GM13977 (cell line): ENCODE measurements at regions not wholly inside any gene's neighbourhood (a gene's known extent, or its start where the extent isn't known, plus 50 kb on each side); places are given as distances from the start of the nearest gene placed in this dataset.

Source experiments
- DNase-seq: peaks from one replicate; pipeline ENCODE4 v3.0.0; 2012; ENCODE audit warnings: low spot score
- in situ Hi-C: fragments of 300-500 bp; cut with MboI; formaldehyde crosslinking; loops from one replicate; pipeline ENCODE4 v1.12.0; 2022; ENCODE audit warnings: low sequenced_read_pairs, low pct_unique_long_range_greater_than_20kb, mixed read lengths, inconsistent platforms; ENCODE audit not compliant: unreplicated experiment
- TF ChIP-seq, protein P1 (sequence below): IDR thresholded peaks from 2 replicates; pipeline ENCODE4 v1.5.1; 2012; ENCODE audit warnings: mild to moderate bottlenecking, control low read depth; ENCODE audit not compliant: insufficient read depth; ENCODE audit errors: extremely low read depth, missing control alignments

DNA sequence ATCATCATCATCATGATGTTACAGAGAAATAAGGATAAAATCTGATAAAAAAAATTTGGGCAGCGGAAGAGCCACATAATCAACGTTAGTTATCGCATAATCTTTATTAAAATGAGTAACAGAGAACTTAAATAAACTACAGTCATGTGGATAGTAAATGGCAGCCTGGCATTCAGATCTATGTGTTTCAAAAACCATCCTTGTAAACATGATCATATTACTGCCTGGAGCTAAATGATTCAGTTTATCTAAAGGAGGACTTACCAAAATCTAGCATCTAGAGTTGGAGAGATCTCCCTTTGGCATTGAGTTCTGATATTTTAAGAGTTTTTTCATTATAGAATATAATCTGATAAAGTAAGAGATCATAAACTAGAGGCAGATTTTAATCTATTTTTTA is 200.1 kb upstream of the MGAT4C start:
- in situ Hi-C loops = no loop called here
- no peak for DNase-seq
- TF ChIP-seq, protein P1, sequence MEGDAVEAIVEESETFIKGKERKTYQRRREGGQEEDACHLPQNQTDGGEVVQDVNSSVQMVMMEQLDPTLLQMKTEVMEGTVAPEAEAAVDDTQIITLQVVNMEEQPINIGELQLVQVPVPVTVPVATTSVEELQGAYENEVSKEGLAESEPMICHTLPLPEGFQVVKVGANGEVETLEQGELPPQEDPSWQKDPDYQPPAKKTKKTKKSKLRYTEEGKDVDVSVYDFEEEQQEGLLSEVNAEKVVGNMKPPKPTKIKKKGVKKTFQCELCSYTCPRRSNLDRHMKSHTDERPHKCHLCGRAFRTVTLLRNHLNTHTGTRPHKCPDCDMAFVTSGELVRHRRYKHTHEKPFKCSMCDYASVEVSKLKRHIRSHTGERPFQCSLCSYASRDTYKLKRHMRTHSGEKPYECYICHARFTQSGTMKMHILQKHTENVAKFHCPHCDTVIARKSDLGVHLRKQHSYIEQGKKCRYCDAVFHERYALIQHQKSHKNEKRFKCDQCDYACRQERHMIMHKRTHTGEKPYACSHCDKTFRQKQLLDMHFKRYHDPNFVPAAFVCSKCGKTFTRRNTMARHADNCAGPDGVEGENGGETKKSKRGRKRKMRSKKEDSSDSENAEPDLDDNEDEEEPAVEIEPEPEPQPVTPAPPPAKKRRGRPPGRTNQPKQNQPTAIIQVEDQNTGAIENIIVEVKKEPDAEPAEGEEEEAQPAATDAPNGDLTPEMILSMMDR = no peak

DNA sequence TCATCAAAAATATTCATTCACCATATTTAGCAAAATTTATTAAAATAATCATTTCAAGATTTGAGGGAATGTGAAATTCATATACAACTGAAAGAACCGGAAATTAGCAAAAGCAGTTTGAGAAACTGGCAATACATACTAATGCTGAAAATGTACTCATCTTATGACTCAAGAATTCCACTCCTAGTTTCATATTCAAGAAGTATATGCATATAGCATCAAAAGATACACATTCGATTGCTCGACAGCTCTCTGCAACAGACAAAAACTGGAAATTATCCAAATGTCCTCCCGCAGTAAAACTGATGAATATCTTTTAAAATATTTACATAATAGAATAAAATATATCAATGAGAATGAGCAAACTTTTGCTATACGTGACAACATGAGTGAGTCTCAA is 189.2 kb upstream of the MGAT4C start:
- TF ChIP-seq, protein P1 = no peak
- in situ Hi-C loops = no loop called here
- DNase-seq = no peak

DNA sequence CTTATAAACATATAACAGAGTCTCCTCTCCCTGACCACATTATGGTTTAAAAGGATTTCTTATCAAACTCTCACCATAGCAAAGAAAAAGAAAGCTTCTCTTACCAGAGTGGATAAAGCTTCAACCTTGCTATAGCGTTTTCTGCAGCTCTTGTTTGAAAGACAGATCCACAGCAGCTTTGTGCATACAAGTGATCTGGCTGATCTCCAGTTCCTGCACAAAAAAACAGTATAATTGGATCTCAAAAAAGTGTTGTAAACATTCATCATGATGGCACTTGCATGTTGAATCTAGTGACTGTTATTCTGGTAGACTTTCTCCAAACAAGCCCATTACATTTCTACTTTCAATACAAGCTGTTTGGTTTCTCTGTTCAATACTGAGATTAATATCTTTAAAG is 178.9 kb upstream of the MGAT4C start:
- TF ChIP-seq, protein P1 = no peak
- no peak for DNase-seq
- in situ Hi-C loops = no loop called here

DNA sequence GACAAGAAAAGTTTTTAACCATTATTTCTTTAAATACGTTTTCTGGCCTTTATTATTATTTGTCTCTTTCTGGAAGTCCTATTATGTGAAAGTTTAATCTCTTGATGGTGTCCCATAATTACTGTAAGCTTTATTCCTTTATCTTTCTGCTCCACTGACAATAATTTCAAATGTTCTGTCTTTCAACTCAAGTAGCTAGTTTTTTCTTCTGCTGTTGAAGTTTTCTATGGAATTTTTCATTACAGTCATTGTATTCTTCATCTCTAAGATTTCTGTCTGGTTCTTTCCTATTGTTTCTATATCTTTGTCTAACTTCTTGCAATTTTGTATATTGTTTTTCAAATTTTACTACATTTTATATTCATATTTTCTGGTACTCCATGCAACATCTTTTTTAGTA is 173.6 kb upstream of the MGAT4C start:
- no peak for DNase-seq
- in situ Hi-C loops = no loop called here
- TF ChIP-seq, protein P1 = no peak

DNA sequence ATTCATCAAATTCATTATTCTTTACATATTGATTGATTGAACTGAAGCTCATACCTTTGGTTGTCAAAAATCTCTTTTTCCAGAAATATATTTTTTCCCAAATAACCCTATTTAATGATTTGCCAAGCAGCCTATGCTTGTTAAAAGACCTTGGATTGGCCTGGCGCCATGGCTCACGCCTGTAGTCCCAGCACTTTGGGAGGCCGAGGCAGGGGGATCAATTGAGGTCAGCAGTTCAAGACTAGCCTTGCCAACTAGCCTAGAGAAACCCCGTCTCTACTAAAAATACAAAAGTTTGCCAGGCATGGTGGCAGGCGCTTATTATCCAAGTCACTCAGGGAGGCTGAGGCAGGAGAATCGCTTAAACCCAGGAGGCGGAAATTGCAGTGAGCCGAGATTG is 165.1 kb upstream of the MGAT4C start:
- in situ Hi-C loops = no loop called here
- TF ChIP-seq, protein P1 = no peak
- DNase-seq = no peak

DNA sequence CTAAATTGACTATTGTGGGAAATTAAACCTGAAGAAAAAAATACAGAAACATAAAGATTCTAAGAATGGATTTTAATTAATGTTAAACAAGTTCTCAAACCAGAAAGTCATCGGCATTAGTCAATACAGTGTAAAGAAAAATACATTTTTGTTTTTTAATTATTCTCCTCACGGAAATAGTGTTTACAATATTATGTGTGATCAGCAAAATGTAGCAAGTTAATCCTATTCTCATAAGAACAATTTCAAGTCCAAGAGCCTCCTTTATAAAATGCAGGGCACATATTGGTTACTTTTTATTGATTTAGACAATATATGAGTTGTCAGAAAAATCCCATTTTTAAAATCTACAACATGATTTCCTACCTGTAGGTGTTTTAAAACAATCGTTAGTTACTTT is 158.0 kb upstream of the MGAT4C start:
- DNase-seq = no peak
- TF ChIP-seq, protein P1 = no peak
- in situ Hi-C loops = no loop called here

DNA sequence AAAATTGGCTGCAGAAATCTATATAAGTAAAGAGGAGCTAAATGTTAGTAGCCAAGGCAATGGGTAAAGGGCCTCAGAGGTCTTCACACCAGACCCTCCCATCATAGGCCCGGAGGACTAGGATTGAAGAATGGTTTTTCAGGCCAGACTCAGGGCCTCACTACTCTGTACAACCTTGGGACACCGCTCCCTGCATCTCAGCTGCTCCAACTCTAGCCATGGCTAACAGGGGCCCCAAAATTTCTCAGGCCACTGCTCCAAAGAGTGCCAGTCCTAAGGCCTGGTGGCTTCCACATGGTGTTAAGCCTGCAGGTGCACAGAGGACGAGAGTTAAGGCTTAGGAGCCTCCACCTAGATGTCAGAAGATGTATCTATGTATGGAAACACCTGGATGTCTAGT is 155.5 kb upstream of the MGAT4C start:
- no peak for DNase-seq
- in situ Hi-C loops = no loop called here
- TF ChIP-seq, protein P1 = no peak
